SK-N-SH treated with all-trans-retinoic acid at 6 μM for 48 hours (cell line): ENCODE measurements at regions not wholly inside any gene's neighbourhood (a gene's known extent, or its start where the extent isn't known, plus 50 kb on each side); places are given as distances from the start of the nearest gene placed in this dataset.

Experiments
- ATAC-seq: fragments of 200-7000 bp; cut with Tn5 transposase; 3 replicates; pipeline ENCODE4 v1.9.1; 2020; ENCODE audit warnings: mild to moderate bottlenecking, moderate library complexity
- ARNTL ChIP-seq: fragments of 450-650 bp; formaldehyde crosslinking; IDR thresholded peaks from 2 replicates; pipeline ENCODE4 v1.5.0; 2020; ENCODE audit warnings: low read depth, mild to moderate bottlenecking, moderate library complexity, borderline replicate concordance
- BACH2 ChIP-seq: fragments of 250-450 bp; sonication (Bioruptor Pico); IDR thresholded peaks from 2 replicates; pipeline ENCODE4 v1.9.0; 2021; ENCODE audit warnings: mild to moderate bottlenecking, borderline replicate concordance
- CSDC2 ChIP-seq: fragments of 250-450 bp; sonication (Bioruptor Pico); IDR thresholded peaks from 2 replicates; pipeline ENCODE4 v1.5.0; 2020; ENCODE audit warnings: mild to moderate bottlenecking, moderate library complexity
- ESRRG ChIP-seq: fragments of 250-450 bp; sonication (Bioruptor Pico); IDR thresholded peaks from 2 replicates; pipeline ENCODE4 v1.6.1; 2021; ENCODE audit warnings: mild to moderate bottlenecking
- GLIS3 ChIP-seq: fragments of 250-450 bp; sonication (Bioruptor Pico); IDR thresholded peaks from 2 replicates; pipeline ENCODE4 v1.5.0; 2020; ENCODE audit warnings: mild to moderate bottlenecking, moderate library complexity
- ISL1 ChIP-seq: fragments of 250-450 bp; sonication (Bioruptor Pico); IDR thresholded peaks from 2 replicates; pipeline ENCODE4 v2.1.2; 2022; ENCODE audit warnings: mild to moderate bottlenecking, moderate library complexity
- OSR1 ChIP-seq: fragments of 250-450 bp; sonication (Bioruptor Pico); IDR thresholded peaks from 2 replicates; pipeline ENCODE4 v1.8.0; 2022; ENCODE audit warnings: moderate library complexity, mild to moderate bottlenecking, inconsistent platforms
- PPARA ChIP-seq: fragments of 250-450 bp; sonication (Bioruptor Pico); IDR thresholded peaks from 2 replicates; pipeline ENCODE4 v1.5.0; 2020; ENCODE audit warnings: mild to moderate bottlenecking, borderline replicate concordance
- SNAI2 ChIP-seq: fragments of 250-450 bp; sonication (Bioruptor Pico); IDR thresholded peaks from 2 replicates; pipeline ENCODE4 v1.5.0; 2020; ENCODE audit warnings: mild to moderate bottlenecking, moderate library complexity
- TCF4 ChIP-seq: fragments of 250-450 bp; sonication (Bioruptor Pico); IDR thresholded peaks from 2 replicates; pipeline ENCODE4 v1.8.0; 2021; ENCODE audit warnings: mild to moderate bottlenecking, moderate library complexity, borderline replicate concordance
- TOX ChIP-seq: fragments of 250-450 bp; sonication (Bioruptor Pico); IDR thresholded peaks from 2 replicates; pipeline ENCODE4 v1.8.0; 2021; ENCODE audit warnings: mild to moderate bottlenecking, moderate library complexity, borderline replicate concordance
- ZC3H10 ChIP-seq: fragments of 250-450 bp; sonication (Bioruptor Pico); IDR thresholded peaks from 2 replicates; pipeline ENCODE4 v1.5.1; 2021; ENCODE audit warnings: mild to moderate bottlenecking, moderate library complexity
- ZFP3 ChIP-seq: fragments of 250-450 bp; sonication (Bioruptor Pico); IDR thresholded peaks from 2 replicates; pipeline ENCODE4 v1.5.0; 2020; ENCODE audit warnings: mild to moderate bottlenecking, moderate library complexity
- ZFP30 ChIP-seq: fragments of 450-650 bp; formaldehyde crosslinking; IDR thresholded peaks from 2 replicates; pipeline ENCODE4 v1.5.0; 2022; ENCODE audit warnings: mild to moderate bottlenecking, moderate library complexity
- ZNF565 ChIP-seq: fragments of 450-650 bp; formaldehyde crosslinking; conservative IDR thresholded peaks from 2 replicates; pipeline ENCODE4 v1.5.0; 2020; ENCODE audit warnings: low read depth, mild to moderate bottlenecking, moderate library complexity
- ZNF70 ChIP-seq: fragments of 450-650 bp; formaldehyde crosslinking; IDR thresholded peaks from 2 replicates; pipeline ENCODE4 v1.5.0; 2020; ENCODE audit warnings: mild to moderate bottlenecking, moderate library complexity
- ZNF8 ChIP-seq: fragments of 450-650 bp; formaldehyde crosslinking; IDR thresholded peaks from 2 replicates; pipeline ENCODE4 v1.5.0; 2020; ENCODE audit warnings: mild to moderate bottlenecking, moderate library complexity
- TF ChIP-seq, protein P1 (sequence below): fragments of 250-450 bp; sonication (Bioruptor Pico); IDR thresholded peaks from 2 replicates; pipeline ENCODE4 v1.5.1; 2020; ENCODE audit warnings: low read depth, mild to moderate bottlenecking, moderate library complexity
- TF ChIP-seq, protein P2 (sequence below): fragments of 250-450 bp; sonication (Bioruptor Pico); IDR thresholded peaks from 2 replicates; pipeline ENCODE4 v1.5.0; 2020; ENCODE audit warnings: mild to moderate bottlenecking, moderate library complexity
- TF ChIP-seq, protein P3 (sequence below): fragments of 250-450 bp; sonication (Bioruptor Pico); IDR thresholded peaks from 2 replicates; pipeline ENCODE4 v1.8.0; 2020; ENCODE audit warnings: mild to moderate bottlenecking, moderate library complexity, borderline replicate concordance
- TF ChIP-seq, protein P4 (sequence below): fragments of 250-450 bp; sonication (Bioruptor Pico); IDR thresholded peaks from 2 replicates; pipeline ENCODE4 v1.5.1; 2021; ENCODE audit warnings: mild to moderate bottlenecking, moderate library complexity
- TF ChIP-seq, protein P5 (sequence below): fragments of 250-450 bp; sonication (Bioruptor Pico); IDR thresholded peaks from 2 replicates; pipeline ENCODE4 v1.8.0; 2021; ENCODE audit warnings: low read depth, mild to moderate bottlenecking, moderate library complexity, borderline replicate concordance

DNA sequence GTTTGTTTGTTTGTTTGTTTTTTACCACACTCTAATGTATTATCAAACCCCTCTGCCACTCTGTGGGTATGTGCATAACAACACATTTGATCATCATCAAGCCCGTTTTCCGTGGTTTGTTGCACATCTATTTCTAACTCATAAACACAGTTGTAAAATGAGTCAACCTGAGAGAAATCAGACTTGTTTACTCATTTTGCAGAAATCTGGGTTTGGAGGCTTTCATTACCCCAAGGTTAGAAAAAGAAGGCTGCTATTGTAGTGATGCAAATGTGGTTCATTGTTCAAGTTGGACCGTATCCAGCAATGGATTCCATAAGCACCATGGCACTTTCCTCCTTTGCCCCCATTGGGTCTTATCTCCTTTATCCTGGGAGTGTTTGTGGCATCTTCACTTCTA is 353.2 kb upstream of the SOX2 start:
- no peak for ATAC-seq
- TF ChIP-seq ARNTL (CRISPR knock-in tag) (no peak), ESRRG (CRISPR knock-in tag) (no peak), PPARA (CRISPR knock-in tag) (no peak)

DNA sequence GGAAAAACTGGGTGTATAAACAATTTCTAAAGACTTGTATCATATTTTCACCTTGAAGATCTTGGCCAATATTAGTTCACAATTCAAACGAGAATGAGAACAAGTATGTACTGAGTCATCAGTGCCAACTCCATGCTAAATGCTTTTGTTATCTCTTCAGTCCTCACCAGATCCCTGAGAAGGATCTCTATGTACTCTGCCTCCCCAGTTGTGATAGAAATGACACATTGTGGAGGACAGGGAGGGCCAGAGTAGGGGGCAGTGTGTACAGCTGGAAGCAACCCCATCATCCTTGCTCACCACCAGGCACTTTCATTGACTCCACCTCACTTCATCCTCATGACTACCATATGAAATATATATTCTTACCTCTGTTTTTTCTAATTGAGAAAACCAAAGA is 353.7 kb upstream of the SOX2 start:
- ATAC-seq, result no peak
- no peak for TF ChIP-seq ZFP3 (CRISPR knock-in tag)
- no peak for TF ChIP-seq TOX (CRISPR knock-in tag)
- no peak for TF ChIP-seq ZNF8 (CRISPR knock-in tag)
- no peak for TF ChIP-seq ZNF70
- no peak for TF ChIP-seq TCF4 (CRISPR knock-in tag)
- TF ChIP-seq ARNTL (CRISPR knock-in tag), result no peak
- TF ChIP-seq ISL1 (CRISPR knock-in tag), result no peak
- TF ChIP-seq, protein P1, sequence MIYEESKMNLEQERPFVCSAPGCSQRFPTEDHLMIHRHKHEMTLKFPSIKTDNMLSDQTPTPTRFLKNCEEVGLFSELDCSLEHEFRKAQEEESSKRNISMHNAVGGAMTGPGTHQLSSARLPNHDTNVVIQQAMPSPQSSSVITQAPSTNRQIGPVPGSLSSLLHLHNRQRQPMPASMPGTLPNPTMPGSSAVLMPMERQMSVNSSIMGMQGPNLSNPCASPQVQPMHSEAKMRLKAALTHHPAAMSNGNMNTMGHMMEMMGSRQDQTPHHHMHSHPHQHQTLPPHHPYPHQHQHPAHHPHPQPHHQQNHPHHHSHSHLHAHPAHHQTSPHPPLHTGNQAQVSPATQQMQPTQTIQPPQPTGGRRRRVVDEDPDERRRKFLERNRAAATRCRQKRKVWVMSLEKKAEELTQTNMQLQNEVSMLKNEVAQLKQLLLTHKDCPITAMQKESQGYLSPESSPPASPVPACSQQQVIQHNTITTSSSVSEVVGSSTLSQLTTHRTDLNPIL, result no peak
- TF ChIP-seq, protein P2, sequence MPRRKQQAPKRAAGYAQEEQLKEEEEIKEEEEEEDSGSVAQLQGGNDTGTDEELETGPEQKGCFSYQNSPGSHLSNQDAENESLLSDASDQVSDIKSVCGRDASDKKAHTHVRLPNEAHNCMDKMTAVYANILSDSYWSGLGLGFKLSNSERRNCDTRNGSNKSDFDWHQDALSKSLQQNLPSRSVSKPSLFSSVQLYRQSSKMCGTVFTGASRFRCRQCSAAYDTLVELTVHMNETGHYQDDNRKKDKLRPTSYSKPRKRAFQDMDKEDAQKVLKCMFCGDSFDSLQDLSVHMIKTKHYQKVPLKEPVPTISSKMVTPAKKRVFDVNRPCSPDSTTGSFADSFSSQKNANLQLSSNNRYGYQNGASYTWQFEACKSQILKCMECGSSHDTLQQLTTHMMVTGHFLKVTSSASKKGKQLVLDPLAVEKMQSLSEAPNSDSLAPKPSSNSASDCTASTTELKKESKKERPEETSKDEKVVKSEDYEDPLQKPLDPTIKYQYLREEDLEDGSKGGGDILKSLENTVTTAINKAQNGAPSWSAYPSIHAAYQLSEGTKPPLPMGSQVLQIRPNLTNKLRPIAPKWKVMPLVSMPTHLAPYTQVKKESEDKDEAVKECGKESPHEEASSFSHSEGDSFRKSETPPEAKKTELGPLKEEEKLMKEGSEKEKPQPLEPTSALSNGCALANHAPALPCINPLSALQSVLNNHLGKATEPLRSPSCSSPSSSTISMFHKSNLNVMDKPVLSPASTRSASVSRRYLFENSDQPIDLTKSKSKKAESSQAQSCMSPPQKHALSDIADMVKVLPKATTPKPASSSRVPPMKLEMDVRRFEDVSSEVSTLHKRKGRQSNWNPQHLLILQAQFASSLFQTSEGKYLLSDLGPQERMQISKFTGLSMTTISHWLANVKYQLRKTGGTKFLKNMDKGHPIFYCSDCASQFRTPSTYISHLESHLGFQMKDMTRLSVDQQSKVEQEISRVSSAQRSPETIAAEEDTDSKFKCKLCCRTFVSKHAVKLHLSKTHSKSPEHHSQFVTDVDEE (CRISPR knock-in tag), result no peak
- TF ChIP-seq CSDC2 (CRISPR knock-in tag), result no peak
- no peak for TF ChIP-seq ZFP30 (CRISPR knock-in tag)
- TF ChIP-seq PPARA (CRISPR knock-in tag), result no peak
- TF ChIP-seq SNAI2, result no peak
- TF ChIP-seq ZC3H10 (CRISPR knock-in tag), result no peak
- TF ChIP-seq, protein P3, sequence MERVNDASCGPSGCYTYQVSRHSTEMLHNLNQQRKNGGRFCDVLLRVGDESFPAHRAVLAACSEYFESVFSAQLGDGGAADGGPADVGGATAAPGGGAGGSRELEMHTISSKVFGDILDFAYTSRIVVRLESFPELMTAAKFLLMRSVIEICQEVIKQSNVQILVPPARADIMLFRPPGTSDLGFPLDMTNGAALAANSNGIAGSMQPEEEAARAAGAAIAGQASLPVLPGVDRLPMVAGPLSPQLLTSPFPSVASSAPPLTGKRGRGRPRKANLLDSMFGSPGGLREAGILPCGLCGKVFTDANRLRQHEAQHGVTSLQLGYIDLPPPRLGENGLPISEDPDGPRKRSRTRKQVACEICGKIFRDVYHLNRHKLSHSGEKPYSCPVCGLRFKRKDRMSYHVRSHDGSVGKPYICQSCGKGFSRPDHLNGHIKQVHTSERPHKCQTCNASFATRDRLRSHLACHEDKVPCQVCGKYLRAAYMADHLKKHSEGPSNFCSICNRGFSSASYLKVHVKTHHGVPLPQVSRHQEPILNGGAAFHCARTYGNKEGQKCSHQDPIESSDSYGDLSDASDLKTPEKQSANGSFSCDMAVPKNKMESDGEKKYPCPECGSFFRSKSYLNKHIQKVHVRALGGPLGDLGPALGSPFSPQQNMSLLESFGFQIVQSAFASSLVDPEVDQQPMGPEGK, result no peak
- TF ChIP-seq ZNF565 (CRISPR knock-in tag), result no peak
- TF ChIP-seq, protein P4, sequence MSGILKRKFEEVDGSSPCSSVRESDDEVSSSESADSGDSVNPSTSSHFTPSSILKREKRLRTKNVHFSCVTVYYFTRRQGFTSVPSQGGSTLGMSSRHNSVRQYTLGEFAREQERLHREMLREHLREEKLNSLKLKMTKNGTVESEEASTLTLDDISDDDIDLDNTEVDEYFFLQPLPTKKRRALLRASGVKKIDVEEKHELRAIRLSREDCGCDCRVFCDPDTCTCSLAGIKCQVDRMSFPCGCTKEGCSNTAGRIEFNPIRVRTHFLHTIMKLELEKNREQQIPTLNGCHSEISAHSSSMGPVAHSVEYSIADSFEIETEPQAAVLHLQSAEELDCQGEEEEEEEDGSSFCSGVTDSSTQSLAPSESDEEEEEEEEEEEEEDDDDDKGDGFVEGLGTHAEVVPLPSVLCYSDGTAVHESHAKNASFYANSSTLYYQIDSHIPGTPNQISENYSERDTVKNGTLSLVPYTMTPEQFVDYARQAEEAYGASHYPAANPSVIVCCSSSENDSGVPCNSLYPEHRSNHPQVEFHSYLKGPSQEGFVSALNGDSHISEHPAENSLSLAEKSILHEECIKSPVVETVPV (CRISPR knock-in tag), result no peak
- no peak for TF ChIP-seq GLIS3 (CRISPR knock-in tag)
- no peak for TF ChIP-seq BACH2 (CRISPR knock-in tag)

DNA sequence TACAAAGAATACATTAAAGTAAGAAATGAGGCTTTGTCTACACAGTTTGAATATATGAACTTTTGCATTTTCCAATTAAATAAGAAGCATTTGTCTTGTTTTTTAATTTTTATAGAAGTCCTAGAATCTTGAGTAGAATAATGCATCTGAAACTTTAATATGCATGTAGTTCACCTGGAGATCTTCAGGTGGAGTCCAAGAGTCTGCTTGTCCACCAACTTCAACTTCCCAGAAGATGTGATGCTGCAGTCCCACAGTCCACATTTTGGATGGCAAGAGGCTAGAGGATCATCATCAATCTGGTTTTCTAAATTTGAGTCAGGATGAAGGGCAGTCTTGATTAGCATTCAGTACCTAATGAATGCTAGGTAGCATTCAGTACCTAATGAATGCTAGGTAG is 357.6 kb upstream of the SOX2 start:
- no peak for ATAC-seq
- TF ChIP-seq OSR1 (CRISPR knock-in tag), result no peak
- TF ChIP-seq, protein P3, result no peak
- TF ChIP-seq TCF4 (CRISPR knock-in tag), result no peak
- TF ChIP-seq ARNTL (CRISPR knock-in tag), result no peak
- TF ChIP-seq, protein P2 (CRISPR knock-in tag), result no peak
- TF ChIP-seq, protein P5, sequence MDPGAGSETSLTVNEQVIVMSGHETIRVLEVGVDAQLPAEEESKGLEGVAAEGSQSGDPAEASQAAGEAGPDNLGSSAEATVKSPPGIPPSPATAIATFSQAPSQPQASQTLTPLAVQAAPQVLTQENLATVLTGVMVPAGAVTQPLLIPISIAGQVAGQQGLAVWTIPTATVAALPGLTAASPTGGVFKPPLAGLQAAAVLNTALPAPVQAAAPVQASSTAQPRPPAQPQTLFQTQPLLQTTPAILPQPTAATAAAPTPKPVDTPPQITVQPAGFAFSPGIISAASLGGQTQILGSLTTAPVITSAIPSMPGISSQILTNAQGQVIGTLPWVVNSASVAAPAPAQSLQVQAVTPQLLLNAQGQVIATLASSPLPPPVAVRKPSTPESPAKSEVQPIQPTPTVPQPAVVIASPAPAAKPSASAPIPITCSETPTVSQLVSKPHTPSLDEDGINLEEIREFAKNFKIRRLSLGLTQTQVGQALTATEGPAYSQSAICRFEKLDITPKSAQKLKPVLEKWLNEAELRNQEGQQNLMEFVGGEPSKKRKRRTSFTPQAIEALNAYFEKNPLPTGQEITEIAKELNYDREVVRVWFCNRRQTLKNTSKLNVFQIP (CRISPR knock-in tag), result no peak
- TF ChIP-seq, protein P1, result no peak
- TF ChIP-seq ZNF70, result no peak
